GM23338 (cell line): ENCODE measurements at regions not wholly inside any gene's neighbourhood (a gene's known extent, or its start where the extent isn't known, plus 50 kb on each side); places are given as distances from the start of the nearest gene placed in this dataset.

Experiments
- ATAC-seq: fragments of 200-7000 bp; cut with Tn5 transposase; 3 replicates; pipeline ENCODE4 v1.9.1; 2020
- DNase-seq: peaks from one replicate; pipeline ENCODE4 v3.0.0-alpha.2; 2015; ENCODE audit warnings: low spot score
- H2AFZ ChIP-seq: fragments of 200-600 bp; sonication (generic); 2 replicates; pipeline ENCODE4 v1.8.0; 2016; ENCODE audit warnings: antibody characterized with exemption, mild to moderate bottlenecking, moderate library complexity
- H3F3A ChIP-seq: fragments of 200-600 bp; sonication (generic); replicated peaks from 2 replicates; pipeline ENCODE4 v1.8.0; 2017; ENCODE audit warnings: antibody characterized with exemption, mixed run types, low read depth
- H3K27ac ChIP-seq: fragments of 200-600 bp; sonication (generic); 2 replicates; pipeline ENCODE4 v1.6.1; 2016; ENCODE audit warnings: low read depth
- H3K27me3 ChIP-seq: fragments of 200-600 bp; sonication (generic); 2 replicates; pipeline ENCODE4 v1.8.0; 2016; ENCODE audit warnings: mild to moderate bottlenecking, mixed run types, moderate library complexity; ENCODE audit not compliant: insufficient read depth
- H3K36me3 ChIP-seq: fragments of 200-600 bp; sonication (generic); 2 replicates; pipeline ENCODE4 v1.8.0; 2016; ENCODE audit warnings: mild to moderate bottlenecking; ENCODE audit not compliant: insufficient read depth
- H3K4me1 ChIP-seq: fragments of 200-600 bp; sonication (generic); 2 replicates; pipeline ENCODE4 v1.8.0; 2016; ENCODE audit warnings: mild to moderate bottlenecking, moderate library complexity; ENCODE audit not compliant: insufficient read depth
- H3K4me2 ChIP-seq: fragments of 200-600 bp; sonication (generic); 2 replicates; pipeline ENCODE4 v1.7.1; 2017; ENCODE audit warnings: mixed run types
- H3K4me3 ChIP-seq: fragments of 200-600 bp; sonication (generic); 2 replicates; pipeline ENCODE4 v1.6.1; 2016; ENCODE audit warnings: mixed run types
- H3K79me2 ChIP-seq: fragments of 200-600 bp; sonication (generic); replicated peaks from 2 replicates; pipeline ENCODE4 v1.8.0; 2017; ENCODE audit warnings: mild to moderate bottlenecking; ENCODE audit not compliant: insufficient read depth
- H3K9me2 ChIP-seq: fragments of 200-600 bp; sonication (generic); 2 replicates; pipeline ENCODE4 v1.8.0; 2017; ENCODE audit not compliant: insufficient read depth
- H4K20me1 ChIP-seq: fragments of 200-600 bp; sonication (generic); replicated peaks from 2 replicates; pipeline ENCODE4 v1.8.0; 2017; ENCODE audit warnings: mild to moderate bottlenecking; ENCODE audit not compliant: insufficient read depth
- H3K27ac Mint-ChIP-seq: 2 replicates; pipeline ENCODE4 v1.8.0; 2020; ENCODE audit warnings: inconsistent platforms, mild to moderate bottlenecking, moderate library complexity, mixed read lengths
- H3K27me3 Mint-ChIP-seq: 3 replicates; pipeline ENCODE4 v1.8.0; 2022; ENCODE audit warnings: low read depth, mild to moderate bottlenecking, moderate library complexity, mixed read lengths, inconsistent platforms; ENCODE audit not compliant: insufficient read depth, poor library complexity
- H3K36me3 Mint-ChIP-seq: 3 replicates; pipeline ENCODE4 v1.8.0; 2021; ENCODE audit warnings: low read depth, mild to moderate bottlenecking, inconsistent platforms, moderate library complexity, mixed read lengths
- H3K4me1 Mint-ChIP-seq: 3 replicates; pipeline ENCODE4 v1.8.0; 2020; ENCODE audit warnings: mild to moderate bottlenecking, inconsistent platforms, mixed read lengths
- H3K4me3 Mint-ChIP-seq: 3 replicates; pipeline ENCODE4 v1.8.0; 2021; ENCODE audit warnings: moderate library complexity, mild to moderate bottlenecking, inconsistent platforms, mixed read lengths
- H3K9me3 Mint-ChIP-seq: 3 replicates; pipeline ENCODE4 v1.8.0; 2020; ENCODE audit warnings: moderate library complexity, mild to moderate bottlenecking, inconsistent platforms, mixed read lengths
- CREB1 ChIP-seq: fragments of 250-450 bp; sonication (Bioruptor Pico); IDR thresholded peaks from 2 replicates; pipeline ENCODE4 v1.5.0; 2020; ENCODE audit warnings: low read depth, mild to moderate bottlenecking, moderate library complexity
- EZH2 ChIP-seq: fragments of 200-600 bp; sonication (generic); IDR thresholded peaks from one replicate; pipeline ENCODE4 v1.8.0; 2017; ENCODE audit warnings: antibody characterized with exemption, mild to moderate bottlenecking, low read depth; ENCODE audit not compliant: unreplicated experiment
- EZH2phosphoT487 ChIP-seq: fragments of 200-600 bp; sonication (generic); IDR thresholded peaks from one replicate; pipeline ENCODE4 v1.8.1; 2018; ENCODE audit warnings: antibody characterized with exemption; ENCODE audit not compliant: unreplicated experiment
- NANOG ChIP-seq: IDR thresholded peaks from 2 replicates; pipeline ENCODE4 v1.6.1; 2016; ENCODE audit warnings: antibody characterized with exemption, borderline replicate concordance
- POLR2AphosphoS5 ChIP-seq: IDR thresholded peaks from 2 replicates; pipeline ENCODE4 v1.6.1; 2016; ENCODE audit warnings: antibody characterized with exemption, low read depth
- ZNF331 ChIP-seq: fragments of 250-450 bp; sonication (Bioruptor Pico); IDR thresholded peaks from 2 replicates; pipeline ENCODE4 v1.5.0; 2020; ENCODE audit warnings: low read depth, mild to moderate bottlenecking, moderate library complexity
- TF ChIP-seq, protein P1 (sequence below): fragments of 250-450 bp; sonication (Bioruptor Pico); IDR thresholded peaks from 2 replicates; pipeline ENCODE4 v1.5.0; 2020; ENCODE audit warnings: mild to moderate bottlenecking, moderate library complexity
- TF ChIP-seq, protein P2 (sequence below): IDR thresholded peaks from 2 replicates; pipeline ENCODE4 v1.6.1; 2016; ENCODE audit warnings: antibody characterized with exemption
- TF ChIP-seq, protein P3 (sequence below), 2 experiments: fragments of 200-600 bp in 1 of 2; sonication (generic) in 1 of 2; conservative IDR thresholded peaks; 2 replicates each; pipeline versions ENCODE4 v1.5.1 to v1.6.1; 2016 to 2017; ENCODE audit warnings: antibody characterized with exemption in 2 of 2, low read depth in 2 of 2, mild to moderate bottlenecking in 2 of 2, moderate library complexity in 1 of 2

DNA sequence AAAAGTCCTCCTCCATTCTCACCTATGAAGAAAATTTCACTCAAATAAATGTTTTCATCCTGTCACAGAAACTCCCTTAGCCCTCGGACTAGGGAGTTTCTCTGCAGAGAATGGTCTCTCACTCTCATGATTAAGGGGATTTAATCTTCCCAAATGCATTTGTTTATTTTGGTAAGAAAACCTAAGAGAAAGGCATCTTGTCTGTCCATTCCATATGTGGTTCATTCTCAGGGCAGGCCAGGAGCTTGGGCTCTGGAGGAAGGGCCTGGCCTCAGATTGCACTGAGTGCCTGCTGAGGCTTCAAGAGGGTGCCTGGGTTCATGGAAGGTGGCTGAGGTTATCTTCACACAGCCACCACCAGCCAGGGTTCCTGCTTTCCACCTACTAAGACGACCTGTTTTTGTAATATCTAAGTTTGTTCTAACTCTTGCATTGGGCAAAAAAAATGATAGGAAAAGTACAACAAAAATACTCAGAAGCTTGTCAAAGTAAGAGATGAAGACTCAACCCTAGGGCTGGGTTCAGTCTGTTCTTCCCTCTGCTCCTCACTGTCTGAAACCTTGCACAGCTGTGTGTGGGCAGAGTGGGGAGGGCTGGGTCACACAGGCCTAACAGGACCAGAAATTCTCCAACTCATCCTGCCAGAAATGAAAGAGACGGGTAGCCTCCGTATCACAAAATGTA is 186.7 kb downstream of the CXCL12 start (continued):
- TF ChIP-seq, protein P1, sequence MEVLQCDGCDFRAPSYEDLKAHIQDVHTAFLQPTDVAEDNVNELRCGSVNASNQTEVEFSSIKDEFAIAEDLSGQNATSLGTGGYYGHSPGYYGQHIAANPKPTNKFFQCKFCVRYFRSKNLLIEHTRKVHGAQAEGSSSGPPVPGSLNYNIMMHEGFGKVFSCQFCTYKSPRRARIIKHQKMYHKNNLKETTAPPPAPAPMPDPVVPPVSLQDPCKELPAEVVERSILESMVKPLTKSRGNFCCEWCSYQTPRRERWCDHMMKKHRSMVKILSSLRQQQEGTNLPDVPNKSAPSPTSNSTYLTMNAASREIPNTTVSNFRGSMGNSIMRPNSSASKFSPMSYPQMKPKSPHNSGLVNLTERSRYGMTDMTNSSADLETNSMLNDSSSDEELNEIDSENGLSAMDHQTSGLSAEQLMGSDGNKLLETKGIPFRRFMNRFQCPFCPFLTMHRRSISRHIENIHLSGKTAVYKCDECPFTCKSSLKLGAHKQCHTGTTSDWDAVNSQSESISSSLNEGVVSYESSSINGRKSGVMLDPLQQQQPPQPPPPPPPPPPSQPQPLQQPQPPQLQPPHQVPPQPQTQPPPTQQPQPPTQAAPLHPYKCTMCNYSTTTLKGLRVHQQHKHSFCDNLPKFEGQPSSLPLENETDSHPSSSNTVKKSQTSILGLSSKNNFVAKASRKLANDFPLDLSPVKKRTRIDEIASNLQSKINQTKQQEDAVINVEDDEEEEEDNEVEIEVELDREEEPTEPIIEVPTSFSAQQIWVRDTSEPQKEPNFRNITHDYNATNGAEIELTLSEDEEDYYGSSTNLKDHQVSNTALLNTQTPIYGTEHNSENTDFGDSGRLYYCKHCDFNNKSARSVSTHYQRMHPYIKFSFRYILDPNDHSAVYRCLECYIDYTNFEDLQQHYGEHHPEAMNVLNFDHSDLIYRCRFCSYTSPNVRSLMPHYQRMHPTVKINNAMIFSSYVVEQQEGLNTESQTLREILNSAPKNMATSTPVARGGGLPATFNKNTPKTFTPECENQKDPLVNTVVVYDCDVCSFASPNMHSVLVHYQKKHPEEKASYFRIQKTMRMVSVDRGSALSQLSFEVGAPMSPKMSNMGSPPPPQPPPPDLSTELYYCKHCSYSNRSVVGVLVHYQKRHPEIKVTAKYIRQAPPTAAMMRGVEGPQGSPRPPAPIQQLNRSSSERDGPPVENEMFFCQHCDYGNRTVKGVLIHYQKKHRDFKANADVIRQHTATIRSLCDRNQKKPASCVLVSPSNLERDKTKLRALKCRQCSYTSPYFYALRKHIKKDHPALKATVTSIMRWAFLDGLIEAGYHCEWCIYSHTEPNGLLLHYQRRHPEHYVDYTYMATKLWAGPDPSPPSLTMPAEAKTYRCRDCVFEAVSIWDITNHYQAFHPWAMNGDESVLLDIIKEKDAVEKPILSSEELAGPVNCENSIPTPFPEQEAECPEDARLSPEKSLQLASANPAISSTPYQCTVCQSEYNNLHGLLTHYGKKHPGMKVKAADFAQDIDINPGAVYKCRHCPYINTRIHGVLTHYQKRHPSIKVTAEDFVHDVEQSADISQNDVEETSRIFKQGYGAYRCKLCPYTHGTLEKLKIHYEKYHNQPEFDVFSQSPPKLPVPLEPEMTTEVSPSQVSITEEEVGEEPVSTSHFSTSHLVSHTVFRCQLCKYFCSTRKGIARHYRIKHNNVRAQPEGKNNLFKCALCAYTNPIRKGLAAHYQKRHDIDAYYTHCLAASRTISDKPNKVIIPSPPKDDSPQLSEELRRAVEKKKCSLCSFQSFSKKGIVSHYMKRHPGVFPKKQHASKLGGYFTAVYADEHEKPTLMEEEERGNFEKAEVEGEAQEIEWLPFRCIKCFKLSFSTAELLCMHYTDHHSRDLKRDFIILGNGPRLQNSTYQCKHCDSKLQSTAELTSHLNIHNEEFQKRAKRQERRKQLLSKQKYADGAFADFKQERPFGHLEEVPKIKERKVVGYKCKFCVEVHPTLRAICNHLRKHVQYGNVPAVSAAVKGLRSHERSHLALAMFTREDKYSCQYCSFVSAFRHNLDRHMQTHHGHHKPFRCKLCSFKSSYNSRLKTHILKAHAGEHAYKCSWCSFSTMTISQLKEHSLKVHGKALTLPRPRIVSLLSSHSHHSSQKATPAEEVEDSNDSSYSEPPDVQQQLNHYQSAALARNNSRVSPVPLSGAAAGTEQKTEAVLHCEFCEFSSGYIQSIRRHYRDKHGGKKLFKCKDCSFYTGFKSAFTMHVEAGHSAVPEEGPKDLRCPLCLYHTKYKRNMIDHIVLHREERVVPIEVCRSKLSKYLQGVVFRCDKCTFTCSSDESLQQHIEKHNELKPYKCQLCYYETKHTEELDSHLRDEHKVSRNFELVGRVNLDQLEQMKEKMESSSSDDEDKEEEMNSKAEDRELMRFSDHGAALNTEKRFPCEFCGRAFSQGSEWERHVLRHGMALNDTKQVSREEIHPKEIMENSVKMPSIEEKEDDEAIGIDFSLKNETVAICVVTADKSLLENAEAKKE (CRISPR knock-in tag) = no peak
- TF ChIP-seq CREB1 (CRISPR knock-in tag) (no peak), EZH2phosphoT487 (no peak), EZH2 (no peak), NANOG (no peak), ZNF331 (CRISPR knock-in tag) (no peak)
- TF ChIP-seq, protein P2, sequence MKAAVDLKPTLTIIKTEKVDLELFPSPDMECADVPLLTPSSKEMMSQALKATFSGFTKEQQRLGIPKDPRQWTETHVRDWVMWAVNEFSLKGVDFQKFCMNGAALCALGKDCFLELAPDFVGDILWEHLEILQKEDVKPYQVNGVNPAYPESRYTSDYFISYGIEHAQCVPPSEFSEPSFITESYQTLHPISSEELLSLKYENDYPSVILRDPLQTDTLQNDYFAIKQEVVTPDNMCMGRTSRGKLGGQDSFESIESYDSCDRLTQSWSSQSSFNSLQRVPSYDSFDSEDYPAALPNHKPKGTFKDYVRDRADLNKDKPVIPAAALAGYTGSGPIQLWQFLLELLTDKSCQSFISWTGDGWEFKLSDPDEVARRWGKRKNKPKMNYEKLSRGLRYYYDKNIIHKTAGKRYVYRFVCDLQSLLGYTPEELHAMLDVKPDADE = no peak

DNA sequence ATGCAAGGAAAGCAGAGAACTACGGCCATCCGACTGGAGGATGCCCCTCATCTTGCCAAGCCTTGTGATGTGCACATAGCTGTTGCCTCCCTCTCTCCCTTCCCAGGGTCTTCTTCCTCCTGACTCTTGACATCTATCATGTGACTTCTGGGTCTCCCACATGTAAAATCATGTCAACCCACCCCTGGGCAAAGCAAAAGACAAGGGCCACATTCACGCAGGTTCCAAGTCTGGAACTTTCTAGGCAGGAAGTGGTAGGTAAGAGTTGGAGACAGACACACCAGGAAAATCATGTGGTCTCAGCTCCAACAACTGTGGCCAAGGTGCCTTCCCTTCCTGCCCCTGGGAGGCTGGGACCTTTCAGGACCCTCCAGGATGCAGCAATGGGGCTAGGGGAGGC is 187.3 kb downstream of the CXCL12 start:
- Mint-ChIP-seq H3K27me3 (no peaks in the 10 kb centered on the region), H3K9me3 (peaks cover 12% of the 10 kb centered on the region), H3K4me3 (no peak overlapping the region), H3K27ac (no peak overlapping the region), H3K4me1 (peaks cover 3% of the 10 kb centered on the region; the same call in 1 of the 3 replicates), H3K36me3 (peaks cover 5% of the 10 kb centered on the region; the same call in 1 of the 3 replicates)
- no peak overlapping the region for H3K4me3 ChIP-seq
- H3K27me3 ChIP-seq = no peaks in the 10 kb centered on the region
- no peak overlapping the region for H3K27ac ChIP-seq
- no peaks in the 10 kb centered on the region for H4K20me1 ChIP-seq
- DNase-seq (no peak), ATAC-seq (no peak)
- H3K4me2 ChIP-seq = no peak overlapping the region
- no peaks in the 10 kb centered on the region for H3K79me2 ChIP-seq
- H2AFZ ChIP-seq = no peak overlapping the region
- no peaks in the 10 kb centered on the region for H3K4me1 ChIP-seq
- H3K9me2 ChIP-seq = peaks cover 15% of the 10 kb centered on the region
- no peaks in the 10 kb centered on the region for H3F3A ChIP-seq
- H3K36me3 ChIP-seq = no peaks in the 10 kb centered on the region
- TF ChIP-seq, protein P3, sequence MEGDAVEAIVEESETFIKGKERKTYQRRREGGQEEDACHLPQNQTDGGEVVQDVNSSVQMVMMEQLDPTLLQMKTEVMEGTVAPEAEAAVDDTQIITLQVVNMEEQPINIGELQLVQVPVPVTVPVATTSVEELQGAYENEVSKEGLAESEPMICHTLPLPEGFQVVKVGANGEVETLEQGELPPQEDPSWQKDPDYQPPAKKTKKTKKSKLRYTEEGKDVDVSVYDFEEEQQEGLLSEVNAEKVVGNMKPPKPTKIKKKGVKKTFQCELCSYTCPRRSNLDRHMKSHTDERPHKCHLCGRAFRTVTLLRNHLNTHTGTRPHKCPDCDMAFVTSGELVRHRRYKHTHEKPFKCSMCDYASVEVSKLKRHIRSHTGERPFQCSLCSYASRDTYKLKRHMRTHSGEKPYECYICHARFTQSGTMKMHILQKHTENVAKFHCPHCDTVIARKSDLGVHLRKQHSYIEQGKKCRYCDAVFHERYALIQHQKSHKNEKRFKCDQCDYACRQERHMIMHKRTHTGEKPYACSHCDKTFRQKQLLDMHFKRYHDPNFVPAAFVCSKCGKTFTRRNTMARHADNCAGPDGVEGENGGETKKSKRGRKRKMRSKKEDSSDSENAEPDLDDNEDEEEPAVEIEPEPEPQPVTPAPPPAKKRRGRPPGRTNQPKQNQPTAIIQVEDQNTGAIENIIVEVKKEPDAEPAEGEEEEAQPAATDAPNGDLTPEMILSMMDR (conservative IDR thresholded peaks at IDR 0.05; ENCODE audit: low read depth in 2 of 2) = no peak
- TF ChIP-seq POLR2AphosphoS5 = no peak
- no peak for TF ChIP-seq EZH2phosphoT487
- TF ChIP-seq NANOG = no peak
- TF ChIP-seq ZNF331 (CRISPR knock-in tag) = no peak
- no peak for TF ChIP-seq EZH2
- TF ChIP-seq CREB1 (CRISPR knock-in tag) = no peak
- TF ChIP-seq, protein P2 = no peak
